ENCODE measurements at regions not wholly inside any gene's neighbourhood (a gene's known extent, or its start where the extent isn't known, plus 50 kb on each side); places are given as distances from the start of the nearest gene placed in this dataset.

DNA sequence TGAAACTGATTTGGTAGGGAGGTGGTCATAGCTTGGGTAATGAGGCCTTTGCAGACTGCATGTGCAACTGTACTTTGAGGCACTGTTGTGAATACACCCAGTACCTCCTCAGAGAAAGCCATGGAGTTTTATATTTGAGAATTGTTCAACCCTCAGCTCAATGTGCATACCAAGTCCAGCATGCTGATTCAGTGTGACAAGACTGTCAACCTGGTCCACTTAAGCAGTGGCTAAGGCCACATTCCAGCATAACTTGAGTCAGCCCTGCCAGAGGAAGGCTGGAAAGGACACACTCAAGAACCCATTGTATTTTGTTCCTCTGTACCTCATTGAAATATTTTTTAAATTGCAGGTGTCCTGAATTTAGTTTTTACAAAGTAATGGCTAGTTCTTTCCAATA lies 121.8 kb upstream of the HNMT start:
- TF ChIP-seq, protein P1, sequence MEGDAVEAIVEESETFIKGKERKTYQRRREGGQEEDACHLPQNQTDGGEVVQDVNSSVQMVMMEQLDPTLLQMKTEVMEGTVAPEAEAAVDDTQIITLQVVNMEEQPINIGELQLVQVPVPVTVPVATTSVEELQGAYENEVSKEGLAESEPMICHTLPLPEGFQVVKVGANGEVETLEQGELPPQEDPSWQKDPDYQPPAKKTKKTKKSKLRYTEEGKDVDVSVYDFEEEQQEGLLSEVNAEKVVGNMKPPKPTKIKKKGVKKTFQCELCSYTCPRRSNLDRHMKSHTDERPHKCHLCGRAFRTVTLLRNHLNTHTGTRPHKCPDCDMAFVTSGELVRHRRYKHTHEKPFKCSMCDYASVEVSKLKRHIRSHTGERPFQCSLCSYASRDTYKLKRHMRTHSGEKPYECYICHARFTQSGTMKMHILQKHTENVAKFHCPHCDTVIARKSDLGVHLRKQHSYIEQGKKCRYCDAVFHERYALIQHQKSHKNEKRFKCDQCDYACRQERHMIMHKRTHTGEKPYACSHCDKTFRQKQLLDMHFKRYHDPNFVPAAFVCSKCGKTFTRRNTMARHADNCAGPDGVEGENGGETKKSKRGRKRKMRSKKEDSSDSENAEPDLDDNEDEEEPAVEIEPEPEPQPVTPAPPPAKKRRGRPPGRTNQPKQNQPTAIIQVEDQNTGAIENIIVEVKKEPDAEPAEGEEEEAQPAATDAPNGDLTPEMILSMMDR (IDR thresholded peaks at IDR 0.05 in 2 of 3, conservative IDR thresholded peaks at IDR 0.05 in 1 of 3; ENCODE audit: control insufficient read depth in 2 of 3, extremely low read depth in 1 of 3, insufficient read depth in 1 of 3, low read depth in 3 of 3, low read length in 3 of 3): no peak
- no peak for TF ChIP-seq TARDBP (IDR thresholded peaks at IDR 0.05; ENCODE audit: borderline replicate concordance)
- TF ChIP-seq RAD21 (IDR thresholded peaks at IDR 0.05; ENCODE audit: insufficient read depth, low read depth, low read length): no peak
- no peak for TF ChIP-seq MEF2B (IDR thresholded peaks at IDR 0.05; ENCODE audit: partially characterized antibody, poor library complexity, severe bottlenecking)
- TF ChIP-seq MXI1 (IDR thresholded peaks at IDR 0.05; ENCODE audit: low read depth, low read length): no peak
- no peak for TF ChIP-seq EP300 (IDR thresholded peaks at IDR 0.05; ENCODE audit: borderline replicate concordance in 1 of 2, control insufficient read depth in 1 of 2, low read depth in 2 of 2, low read length in 2 of 2)
- TF ChIP-seq MYC (IDR thresholded peaks at IDR 0.05; ENCODE audit: insufficient read depth, insufficient read length, insufficient replicate concordance, low read length, severe bottlenecking): no peak
- no peak for TF ChIP-seq ZNF24 (IDR thresholded peaks at IDR 0.05)
- no peak for TF ChIP-seq YBX1 (IDR thresholded peaks at IDR 0.05)
- no peak for TF ChIP-seq CHD2 (IDR thresholded peaks at IDR 0.05; ENCODE audit: borderline replicate concordance, low read depth, low read length)
- no peak for TF ChIP-seq TAF1 (IDR thresholded peaks at IDR 0.05; ENCODE audit: borderline replicate concordance, low read depth, low read length)
